Transverse colon (tissue), 3 donors: ENCODE measurements at regions not wholly inside any gene's neighbourhood (a gene's known extent, or its start where the extent isn't known, plus 50 kb on each side); places are given as distances from the start of the nearest gene placed in this dataset.

ENCODE experiments used
- CTCF ChIP-seq, 5 experiments: fragments of 200-600 bp in 3 of 5; fragments of 450-650 bp in 2 of 5; sonication (generic) in 3 of 5; IDR thresholded peaks; 1 replicate in 2 of 5; 2 replicates in 3 of 5; pipeline ENCODE4 v1.5.1; 2016 to 2017; ENCODE audit warnings: antibody characterized with exemption in 5 of 5, inconsistent platforms in 3 of 5, mild to moderate bottlenecking in 2 of 5, moderate library complexity in 1 of 5
- EP300 ChIP-seq: sonication (generic); formaldehyde crosslinking; IDR thresholded peaks from one replicate; pipeline ENCODE4 v1.6.1; 2017; ENCODE audit warnings: antibody characterized with exemption, low read depth

- TF ChIP-seq CTCF (IDR thresholded peaks at IDR 0.05) (no peak), EP300 (no peak)
Measured at GRCh38 chr4:182019148-182019652, 224.0 kb upstream of the TENM3 start.
